ENCODE measurements at regions not wholly inside any gene's neighbourhood (a gene's known extent, or its start where the extent isn't known, plus 50 kb on each side); places are given as distances from the start of the nearest gene placed in this dataset.

GRCh38 chr10:107647462-107647861, 483.0 kb upstream of the SORCS1 start:
- H3K27me3 ChIP-seq (ENCODE audit: control insufficient read depth, insufficient read depth, low read length), result no peaks in the 10 kb centered on the region
- DNase-seq (ENCODE audit: low read depth, low spot score) (no peak), ATAC-seq (no peak)
- TF ChIP-seq SIN3A (IDR thresholded peaks at IDR 0.05; ENCODE audit: borderline replicate concordance, insufficient read depth, low read depth, low read length) (no peak), REST (IDR thresholded peaks at IDR 0.05; ENCODE audit: insufficient read depth in 1 of 2, low read depth in 2 of 2, low read length in 1 of 2) (no peak), POLR2AphosphoS5 (IDR thresholded peaks at IDR 0.05; ENCODE audit: low read depth, low read length) (no peak), CTCF (IDR thresholded peaks at IDR 0.05) (no peak), TCF7L2 (IDR thresholded peaks at IDR 0.05; ENCODE audit: low read depth, low read length) (no peak)
- ChIA-PET CTCF (no interaction called here), POLR2A (no interaction called here)
- H3K27ac ChIP-seq (ENCODE audit: low read length), result no peak overlapping the region
- no peaks in the 10 kb centered on the region for H3K36me3 ChIP-seq (ENCODE audit: control insufficient read depth, insufficient read depth, low read length)
- no peaks in the 10 kb centered on the region for H3K9me3 ChIP-seq (ENCODE audit: control insufficient read depth, insufficient read depth, low read depth, low read length)
- intact Hi-C loops (cut with micrococcal nuclease; ENCODE audit: unreplicated experiment), result no loop called here
- H3K4me1 ChIP-seq (ENCODE audit: control insufficient read depth, insufficient read depth, low read length), result no peaks in the 10 kb centered on the region
- BruUV-seq (replicated peaks), result no TSS peak
- in situ Hi-C loops (cut with HindIII; ENCODE audit: low pct_unique_long_range_greater_than_20kb, low sequenced_read_pairs), result no loop called here
- no peak overlapping the region for H3K4me3 ChIP-seq (ENCODE audit: low read depth in 2 of 2, low read length in 2 of 2)

GRCh38 chr10:107631876-107632275, 467.4 kb upstream of the SORCS1 start:
- CTCF ChIA-PET, result no interaction called here
- BruUV-seq (replicated peaks), result no TSS peak
- H3K9me3 ChIP-seq (ENCODE audit: control insufficient read depth, insufficient read depth, low read depth, low read length), result no peaks in the 10 kb centered on the region; the same call in 1 of the 2 replicates
- POLR2A ChIA-PET, result no interaction called here
- ATAC-seq, result no peak
- DNase-seq (ENCODE audit: low read depth, low spot score), result no peak
- in situ Hi-C loops (cut with HindIII; ENCODE audit: low pct_unique_long_range_greater_than_20kb, low sequenced_read_pairs), result no loop called here
- H3K27me3 ChIP-seq (ENCODE audit: control insufficient read depth, insufficient read depth, low read length), result no peaks in the 10 kb centered on the region
- H3K27ac ChIP-seq (ENCODE audit: low read length), result no peak overlapping the region
- no peaks in the 10 kb centered on the region for H3K36me3 ChIP-seq (ENCODE audit: control insufficient read depth, insufficient read depth, low read length)
- intact Hi-C loops (cut with micrococcal nuclease; ENCODE audit: unreplicated experiment), result no loop called here
- H3K4me1 ChIP-seq (ENCODE audit: control insufficient read depth, insufficient read depth, low read length), result no peaks in the 10 kb centered on the region
- no peak overlapping the region for H3K4me3 ChIP-seq (ENCODE audit: low read depth in 2 of 2, low read length in 2 of 2)
- TF ChIP-seq CTCF (IDR thresholded peaks at IDR 0.05) (no peak), POLR2AphosphoS5 (IDR thresholded peaks at IDR 0.05; ENCODE audit: low read depth, low read length) (no peak), SIN3A (IDR thresholded peaks at IDR 0.05; ENCODE audit: borderline replicate concordance, insufficient read depth, low read depth, low read length) (no peak), TCF7L2 (IDR thresholded peaks at IDR 0.05; ENCODE audit: low read depth, low read length) (no peak)

Data from Panc1 (cell line).